Osteoblast (primary cell): ENCODE measurements at regions not wholly inside any gene's neighbourhood (a gene's known extent, or its start where the extent isn't known, plus 50 kb on each side); places are given as distances from the start of the nearest gene placed in this dataset.
A peak's percentile ranks its signal among the peaks of the same experiment; 100 is the strongest.

ENCODE experiments used
- DNase-seq: peaks from one replicate; pipeline ENCODE4 v3.0.0; 2011; ENCODE audit warnings: low spot score, mixed read lengths; ENCODE audit not compliant: insufficient read length; ENCODE audit errors: missing footprints
- H2AFZ ChIP-seq: 2 replicates; pipeline ENCODE4 v1.6.0; 2011; ENCODE audit warnings: mild to moderate bottlenecking, low read length
- H3K27ac ChIP-seq: 2 replicates; pipeline ENCODE4 v1.5.1; 2011; ENCODE audit warnings: mild to moderate bottlenecking, low read depth, low read length, moderate library complexity
- H3K27me3 ChIP-seq: 2 replicates; pipeline ENCODE4 v1.6.0; 2012; ENCODE audit warnings: mild to moderate bottlenecking, control low read depth, inconsistent platforms, low read length, moderate library complexity; ENCODE audit not compliant: insufficient read depth
- H3K36me3 ChIP-seq: 2 replicates; pipeline ENCODE4 v1.5.1; 2011; ENCODE audit warnings: mild to moderate bottlenecking, low read length, control low read depth, moderate library complexity; ENCODE audit not compliant: insufficient read depth
- H3K4me1 ChIP-seq: 2 replicates; pipeline ENCODE4 v1.5.1; 2011; ENCODE audit warnings: mild to moderate bottlenecking, low read length, control low read depth, moderate library complexity; ENCODE audit not compliant: insufficient read depth
- H3K4me2 ChIP-seq: 2 replicates; pipeline ENCODE4 v1.6.0; 2011; ENCODE audit warnings: mild to moderate bottlenecking, low read length; ENCODE audit not compliant: insufficient read depth
- H3K4me3 ChIP-seq: fragments of 200-600 bp; sonication (generic); 3 replicates; pipeline ENCODE4 v1.5.1; 2012; ENCODE audit warnings: mild to moderate bottlenecking, low read length, inconsistent platforms; ENCODE audit not compliant: insufficient read depth
- H3K79me2 ChIP-seq: 2 replicates; pipeline ENCODE4 v1.6.0; 2012; ENCODE audit warnings: mild to moderate bottlenecking, low read length, control low read depth, inconsistent platforms; ENCODE audit not compliant: insufficient read depth
- H3K9me3 ChIP-seq: 2 replicates; pipeline ENCODE4 v1.5.1; 2011; ENCODE audit warnings: low read depth, low read length, control low read depth
- H4K20me1 ChIP-seq: 2 replicates; pipeline ENCODE4 v1.6.0; 2012; ENCODE audit warnings: mild to moderate bottlenecking, low read length, control low read depth; ENCODE audit not compliant: insufficient read depth
- TF ChIP-seq, protein P1 (sequence below): IDR thresholded peaks from 2 replicates; pipeline ENCODE4 v1.5.1; 2011; ENCODE audit warnings: mild to moderate bottlenecking, low read depth, low read length, moderate library complexity; ENCODE audit errors: extremely low read depth

GRCh38 chr2:22748909-22749308 lies 636.1 kb upstream of the KLHL29 start:
- TF ChIP-seq, protein P1, sequence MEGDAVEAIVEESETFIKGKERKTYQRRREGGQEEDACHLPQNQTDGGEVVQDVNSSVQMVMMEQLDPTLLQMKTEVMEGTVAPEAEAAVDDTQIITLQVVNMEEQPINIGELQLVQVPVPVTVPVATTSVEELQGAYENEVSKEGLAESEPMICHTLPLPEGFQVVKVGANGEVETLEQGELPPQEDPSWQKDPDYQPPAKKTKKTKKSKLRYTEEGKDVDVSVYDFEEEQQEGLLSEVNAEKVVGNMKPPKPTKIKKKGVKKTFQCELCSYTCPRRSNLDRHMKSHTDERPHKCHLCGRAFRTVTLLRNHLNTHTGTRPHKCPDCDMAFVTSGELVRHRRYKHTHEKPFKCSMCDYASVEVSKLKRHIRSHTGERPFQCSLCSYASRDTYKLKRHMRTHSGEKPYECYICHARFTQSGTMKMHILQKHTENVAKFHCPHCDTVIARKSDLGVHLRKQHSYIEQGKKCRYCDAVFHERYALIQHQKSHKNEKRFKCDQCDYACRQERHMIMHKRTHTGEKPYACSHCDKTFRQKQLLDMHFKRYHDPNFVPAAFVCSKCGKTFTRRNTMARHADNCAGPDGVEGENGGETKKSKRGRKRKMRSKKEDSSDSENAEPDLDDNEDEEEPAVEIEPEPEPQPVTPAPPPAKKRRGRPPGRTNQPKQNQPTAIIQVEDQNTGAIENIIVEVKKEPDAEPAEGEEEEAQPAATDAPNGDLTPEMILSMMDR, result no peak
- no peak overlapping the region for H3K27ac ChIP-seq
- peak; percentile 26 for DNase-seq
- no peak overlapping the region for H3K4me3 ChIP-seq
- H3K4me2 ChIP-seq, result no peak overlapping the region
- no peaks in the 10 kb centered on the region for H3K4me1 ChIP-seq
- peaks cover 2% of the 10 kb centered on the region for H3K9me3 ChIP-seq
- H3K36me3 ChIP-seq, result no peaks in the 10 kb centered on the region
- H3K27me3 ChIP-seq, result no peaks in the 10 kb centered on the region
- H3K79me2 ChIP-seq, result no peaks in the 10 kb centered on the region
- no peaks in the 10 kb centered on the region for H4K20me1 ChIP-seq
- H2AFZ ChIP-seq, result no peak overlapping the region

- H4K20me1 ChIP-seq, result no peaks in the 10 kb centered on the region
- no peak overlapping the region for H3K27ac ChIP-seq
- H3K4me3 ChIP-seq, result no peak overlapping the region
- H2AFZ ChIP-seq, result no peak overlapping the region
- H3K9me3 ChIP-seq, result peaks cover 2% of the 10 kb centered on the region
- TF ChIP-seq, protein P1, result no peak
- no peak for DNase-seq
- no peak overlapping the region for H3K4me2 ChIP-seq
- no peaks in the 10 kb centered on the region for H3K36me3 ChIP-seq
- no peaks in the 10 kb centered on the region for H3K4me1 ChIP-seq
- H3K27me3 ChIP-seq, result no peaks in the 10 kb centered on the region
- H3K79me2 ChIP-seq, result no peaks in the 10 kb centered on the region
Observed at GRCh38 chr2:22753476-22753875, 631.5 kb upstream of the KLHL29 start.

- Histone ChIP-seq H3K27me3 (no peaks in the 10 kb centered on the region), H3K36me3 (no peaks in the 10 kb centered on the region), H3K4me2 (no peak overlapping the region), H3K4me1 (no peaks in the 10 kb centered on the region), H3K4me3 (no peak overlapping the region), H2AFZ (no peak overlapping the region), H3K79me2 (no peaks in the 10 kb centered on the region), H4K20me1 (no peaks in the 10 kb centered on the region), H3K9me3 (no peaks in the 10 kb centered on the region), H3K27ac (no peak overlapping the region)
- TF ChIP-seq, protein P1, result no peak
- DNase-seq, result no peak
Observed at GRCh38 chr2:22756276-22757043, 628.5 kb upstream of the KLHL29 start.

DNA sequence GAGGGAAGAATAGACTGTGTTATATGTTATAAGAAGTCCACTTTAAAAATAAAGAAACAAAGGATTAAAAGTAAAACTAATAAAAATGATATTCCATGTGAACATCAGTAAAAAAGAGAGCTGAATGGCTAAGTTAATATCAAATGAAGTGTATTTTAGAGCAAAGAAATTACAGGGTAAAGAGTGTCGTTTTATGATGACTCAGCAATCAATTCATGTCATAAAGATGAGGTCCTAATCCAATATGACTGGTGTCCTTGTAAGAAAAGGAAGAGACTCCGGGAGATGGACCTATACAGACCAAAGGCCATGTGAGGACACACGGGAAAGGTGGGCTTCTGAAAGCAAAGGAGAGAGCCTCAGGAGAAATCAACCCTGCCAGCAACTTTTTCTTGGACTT lies 615.5 kb upstream of the KLHL29 start:
- no peak for DNase-seq
- TF ChIP-seq, protein P1, result no peak
- H3K27ac ChIP-seq, result no peak overlapping the region
- H2AFZ ChIP-seq, result no peak overlapping the region
- peaks cover 2% of the 10 kb centered on the region for H3K9me3 ChIP-seq
- no peaks in the 10 kb centered on the region for H3K36me3 ChIP-seq
- no peaks in the 10 kb centered on the region for H3K79me2 ChIP-seq
- H3K4me3 ChIP-seq, result no peak overlapping the region
- H3K4me1 ChIP-seq, result no peaks in the 10 kb centered on the region
- H3K27me3 ChIP-seq, result no peaks in the 10 kb centered on the region
- H4K20me1 ChIP-seq, result no peaks in the 10 kb centered on the region
- no peak overlapping the region for H3K4me2 ChIP-seq
